Esophagus muscularis mucosa (tissue), 4 donors: ENCODE measurements at regions not wholly inside any gene's neighbourhood (a gene's known extent, or its start where the extent isn't known, plus 50 kb on each side); places are given as distances from the start of the nearest gene placed in this dataset.

Experiments
- DNase-seq: peaks from one replicate; pipeline ENCODE4 v3.0.0-alpha.2; 2017; ENCODE audit errors: extremely low spot score
- H3K27ac ChIP-seq, 4 donors: fragments of 200-600 bp; sonication (generic); replicated peaks in 1 of 4; 1 replicate in 3 of 4; 2 replicates in 1 of 4; pipeline ENCODE4 v1.5.1; 2016 to 2019; ENCODE audit warnings: mild to moderate bottlenecking in 1 of 4
- H3K27me3 ChIP-seq, 4 donors: fragments of 200-600 bp; sonication (generic); one replicate each; pipeline versions ENCODE4 v1.5.1 to v1.6.0; 2016 to 2019
- H3K36me3 ChIP-seq, 4 donors: fragments of 200-600 bp; sonication (generic); one replicate each; pipeline ENCODE4 v1.5.1; 2016 to 2019
- H3K4me1 ChIP-seq, 4 donors: fragments of 200-600 bp; sonication (generic); one replicate each; pipeline ENCODE4 v1.5.1; 2016 to 2019
- H3K4me3 ChIP-seq, 4 donors: fragments of 200-600 bp; sonication (generic); 1 replicate in 2 of 4; 2 replicates in 2 of 4; pipeline ENCODE4 v1.5.1; 2016 to 2019; ENCODE audit warnings: mild to moderate bottlenecking in 4 of 4, moderate library complexity in 1 of 4
- H3K9me3 ChIP-seq, 4 donors: fragments of 200-600 bp; sonication (generic); 1 replicate in 3 of 4; 2 replicates in 1 of 4; pipeline ENCODE4 v1.5.1; 2016 to 2019
- EP300 ChIP-seq: sonication (generic); formaldehyde crosslinking; IDR thresholded peaks from one replicate; pipeline ENCODE4 v1.6.1; 2017; ENCODE audit warnings: antibody characterized with exemption
- POLR2A ChIP-seq: fragments of 450-650 bp; IDR thresholded peaks from one replicate; pipeline ENCODE4 v1.6.1; 2017; ENCODE audit warnings: antibody characterized with exemption, moderate library complexity, mild to moderate bottlenecking, low read depth
- POLR2AphosphoS5 ChIP-seq, 2 donors: sonication (generic); formaldehyde crosslinking; IDR thresholded peaks; one replicate each; pipeline ENCODE4 v1.6.1; 2017; ENCODE audit warnings: antibody characterized with exemption in 2 of 2
- WGBS: methylation state at CpG from one replicate; pipeline ENCODE4 v1.1.5; 2018; 5-methylcytosine and 5-hydroxymethylcytosine counted together
- intact Hi-C: fragments of 100-400 bp; cut with DNase I; formaldehyde crosslinking; loops from one replicate; pipeline ENCODE4 v1.15.1; 2023
- TF ChIP-seq, protein P1 (sequence below), 3 experiments: fragments of 200-600 bp in 2 of 3; fragments of 450-650 bp in 1 of 3; sonication (generic) in 2 of 3; IDR thresholded peaks; one replicate each; pipeline ENCODE4 v1.5.1; 2017 to 2019; ENCODE audit warnings: antibody characterized with exemption in 3 of 3, mild to moderate bottlenecking in 2 of 3, moderate library complexity in 1 of 3

DNA sequence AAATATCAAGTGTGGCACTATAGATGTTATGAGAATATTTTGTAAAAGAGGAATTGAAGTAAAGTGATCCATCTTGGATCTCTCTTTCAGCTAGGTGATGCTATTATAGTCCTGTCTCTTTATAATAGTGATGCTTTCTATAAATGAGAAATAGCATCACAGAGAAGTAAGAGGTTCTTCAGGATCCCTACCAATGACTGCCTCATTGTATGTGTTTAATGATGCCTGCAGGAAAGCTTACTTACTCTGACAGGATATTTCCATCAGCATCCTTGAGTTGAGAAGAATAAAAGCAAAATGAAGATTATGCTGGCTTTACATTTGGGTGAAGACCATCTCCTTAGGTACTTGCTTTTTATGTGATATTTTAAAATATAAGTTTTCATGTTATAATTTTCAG is 846.0 kb upstream of the LRFN5 start:
- Histone ChIP-seq H3K4me1 (no peaks in the 10 kb centered on the region), H3K36me3 (no peaks in the 10 kb centered on the region), H3K4me3 (no peak overlapping the region), H3K27me3 (no peaks in the 10 kb centered on the region), H3K9me3 (peaks cover 0 to 2% (median 0%) of the 10 kb centered on the region in 4 donors), H3K27ac (no peak overlapping the region)
- intact Hi-C loops: no loop called here
- no peak for DNase-seq
- TF ChIP-seq, protein P1, sequence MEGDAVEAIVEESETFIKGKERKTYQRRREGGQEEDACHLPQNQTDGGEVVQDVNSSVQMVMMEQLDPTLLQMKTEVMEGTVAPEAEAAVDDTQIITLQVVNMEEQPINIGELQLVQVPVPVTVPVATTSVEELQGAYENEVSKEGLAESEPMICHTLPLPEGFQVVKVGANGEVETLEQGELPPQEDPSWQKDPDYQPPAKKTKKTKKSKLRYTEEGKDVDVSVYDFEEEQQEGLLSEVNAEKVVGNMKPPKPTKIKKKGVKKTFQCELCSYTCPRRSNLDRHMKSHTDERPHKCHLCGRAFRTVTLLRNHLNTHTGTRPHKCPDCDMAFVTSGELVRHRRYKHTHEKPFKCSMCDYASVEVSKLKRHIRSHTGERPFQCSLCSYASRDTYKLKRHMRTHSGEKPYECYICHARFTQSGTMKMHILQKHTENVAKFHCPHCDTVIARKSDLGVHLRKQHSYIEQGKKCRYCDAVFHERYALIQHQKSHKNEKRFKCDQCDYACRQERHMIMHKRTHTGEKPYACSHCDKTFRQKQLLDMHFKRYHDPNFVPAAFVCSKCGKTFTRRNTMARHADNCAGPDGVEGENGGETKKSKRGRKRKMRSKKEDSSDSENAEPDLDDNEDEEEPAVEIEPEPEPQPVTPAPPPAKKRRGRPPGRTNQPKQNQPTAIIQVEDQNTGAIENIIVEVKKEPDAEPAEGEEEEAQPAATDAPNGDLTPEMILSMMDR (IDR thresholded peaks at IDR 0.05): no peak
- no peak for TF ChIP-seq POLR2AphosphoS5 (IDR thresholded peaks at IDR 0.05)
- TF ChIP-seq EP300: no peak
- no peak for TF ChIP-seq POLR2A

DNA sequence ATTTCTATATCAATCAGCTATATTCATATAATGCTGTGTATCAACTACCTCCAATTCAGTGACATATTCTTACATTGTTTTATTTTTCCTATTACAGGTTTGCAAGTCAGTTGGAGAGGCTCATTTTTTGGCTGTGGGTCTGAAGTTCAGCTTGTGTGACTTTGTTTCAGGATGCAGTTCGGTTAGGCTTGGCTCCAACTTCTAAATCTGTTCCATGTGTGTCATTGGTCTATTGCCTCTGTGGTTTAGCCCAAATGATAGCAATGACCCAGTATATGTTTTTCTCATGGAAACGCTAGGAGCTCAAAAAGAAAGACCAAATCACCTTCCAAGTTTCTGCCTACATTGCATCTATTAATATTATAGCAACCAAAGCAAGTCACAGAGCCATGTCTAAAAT is 848.6 kb upstream of the LRFN5 start:
- no peak for TF ChIP-seq EP300
- TF ChIP-seq, protein P1 (IDR thresholded peaks at IDR 0.05): no peak
- no peak for TF ChIP-seq POLR2AphosphoS5 (IDR thresholded peaks at IDR 0.05)
- TF ChIP-seq POLR2A: no peak
- intact Hi-C loops: no loop called here
- DNase-seq: no peak
- H3K4me3 ChIP-seq: no peak overlapping the region
- H3K27me3 ChIP-seq: no peaks in the 10 kb centered on the region
- H3K36me3 ChIP-seq: no peaks in the 10 kb centered on the region
- peaks cover 0 to 14% (median 0%) of the 10 kb centered on the region in 4 donors for H3K9me3 ChIP-seq
- WGBS: 69% methylated on average over 2 of the region's 2 CpGs
- no peak overlapping the region for H3K27ac ChIP-seq
- H3K4me1 ChIP-seq: no peaks in the 10 kb centered on the region

DNA sequence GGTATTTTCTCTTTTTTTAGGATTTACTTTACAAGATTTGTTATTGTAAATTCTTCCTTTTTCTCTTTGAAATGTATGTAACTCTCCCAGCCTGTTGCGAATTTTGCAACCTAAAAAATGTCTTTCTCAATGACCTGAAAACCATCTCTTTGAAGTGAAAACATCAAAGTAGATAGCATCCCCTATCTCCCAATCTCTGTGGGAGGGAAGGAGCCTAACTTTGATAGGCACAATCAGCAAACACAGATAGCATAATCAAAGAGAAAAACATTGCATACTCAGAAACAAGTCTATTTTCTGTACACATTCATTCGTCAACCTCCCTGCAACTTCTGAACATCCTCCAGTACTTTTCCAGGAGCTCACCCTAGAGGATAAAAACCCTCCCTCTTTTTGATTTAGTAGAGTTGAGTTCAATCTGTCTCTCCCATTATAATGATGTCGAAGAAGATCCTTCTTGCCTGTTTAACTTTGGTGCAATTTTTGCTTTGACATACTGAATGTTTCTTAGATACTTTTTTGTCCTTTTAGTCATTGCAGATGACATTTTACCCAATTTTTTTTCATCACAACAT is 849.2 kb upstream of the LRFN5 start:
- TF ChIP-seq, protein P1 (IDR thresholded peaks at IDR 0.05): no peak
- no peak for TF ChIP-seq EP300
- no peak for TF ChIP-seq POLR2AphosphoS5 (IDR thresholded peaks at IDR 0.05)
- no peak for TF ChIP-seq POLR2A
- no peak for DNase-seq
- Histone ChIP-seq H3K27me3 (no peaks in the 10 kb centered on the region), H3K4me3 (no peak overlapping the region), H3K9me3 (peaks cover 0 to 14% (median 0%) of the 10 kb centered on the region in 4 donors), H3K36me3 (no peaks in the 10 kb centered on the region), H3K4me1 (no peaks in the 10 kb centered on the region), H3K27ac (no peak overlapping the region)
- intact Hi-C loops: no loop called here
- 60% methylated on average over 3 of the region's 3 CpGs for WGBS

DNA sequence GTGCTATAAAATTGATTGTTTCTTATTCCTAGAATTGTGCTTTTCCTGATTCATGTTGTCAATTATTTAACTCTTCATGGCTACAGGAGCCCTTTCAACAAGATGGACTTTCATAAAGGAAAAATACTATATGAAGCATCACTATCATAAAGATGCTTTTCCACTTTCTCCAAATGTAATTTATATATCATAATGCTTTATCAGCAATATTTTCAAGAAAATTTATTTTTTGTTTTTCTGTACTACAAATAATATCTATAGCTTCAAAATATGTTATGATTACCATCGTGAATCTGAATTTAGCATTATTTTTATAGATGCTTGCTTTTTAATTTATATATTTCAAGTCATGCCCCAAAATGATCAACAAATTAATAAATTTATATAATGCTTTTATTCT is 873.5 kb upstream of the LRFN5 start:
- intact Hi-C loops: no loop called here
- no peaks in the 10 kb centered on the region for H3K36me3 ChIP-seq
- H3K27ac ChIP-seq: no peak overlapping the region
- no peak for TF ChIP-seq POLR2AphosphoS5 (IDR thresholded peaks at IDR 0.05)
- no peak for TF ChIP-seq EP300
- TF ChIP-seq, protein P1 (IDR thresholded peaks at IDR 0.05): no peak
- no peak for TF ChIP-seq POLR2A
- no peaks in the 10 kb centered on the region for H3K27me3 ChIP-seq
- no peaks in the 10 kb centered on the region for H3K4me1 ChIP-seq
- H3K9me3 ChIP-seq: peaks cover 0 to 4% (median 0%) of the 10 kb centered on the region in 4 donors
- DNase-seq: no peak
- no peak overlapping the region for H3K4me3 ChIP-seq
- 87% methylated on average over 1 of the region's 1 CpG for WGBS

DNA sequence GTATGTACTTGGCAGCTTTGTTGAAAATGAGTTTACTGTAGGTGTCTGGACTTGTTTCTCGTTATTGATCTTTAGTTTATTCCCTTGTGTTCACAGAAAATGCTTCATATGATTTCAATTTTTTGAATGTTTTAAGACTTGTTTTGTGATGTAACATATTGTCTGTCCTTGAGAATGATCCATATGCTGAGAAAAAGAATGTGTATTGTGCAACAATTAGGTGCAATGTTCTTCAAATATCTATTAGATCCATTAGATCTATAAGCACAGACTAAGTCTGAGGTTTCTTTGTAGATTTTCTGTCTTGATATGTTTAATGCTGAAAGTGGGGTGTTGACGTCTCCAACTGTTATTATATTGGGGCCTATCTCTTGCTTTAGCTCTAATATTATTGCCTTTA is 879.6 kb upstream of the LRFN5 start:
- no peak overlapping the region for H3K27ac ChIP-seq
- TF ChIP-seq, protein P1 (IDR thresholded peaks at IDR 0.05): no peak
- TF ChIP-seq POLR2A: no peak
- TF ChIP-seq EP300: no peak
- no peak for TF ChIP-seq POLR2AphosphoS5 (IDR thresholded peaks at IDR 0.05)
- no peak for DNase-seq
- 77% methylated on average over 2 of the region's 2 CpGs for WGBS
- H3K36me3 ChIP-seq: no peaks in the 10 kb centered on the region
- H3K27me3 ChIP-seq: no peaks in the 10 kb centered on the region
- peaks cover 0 to 7% (median 5%) of the 10 kb centered on the region in 4 donors for H3K9me3 ChIP-seq
- no peaks in the 10 kb centered on the region for H3K4me1 ChIP-seq
- intact Hi-C loops: no loop called here
- H3K4me3 ChIP-seq: no peak overlapping the region
